ENCODE measurements at regions not wholly inside any gene's neighbourhood (a gene's known extent, or its start where the extent isn't known, plus 50 kb on each side); places are given as distances from the start of the nearest gene placed in this dataset.

DNA sequence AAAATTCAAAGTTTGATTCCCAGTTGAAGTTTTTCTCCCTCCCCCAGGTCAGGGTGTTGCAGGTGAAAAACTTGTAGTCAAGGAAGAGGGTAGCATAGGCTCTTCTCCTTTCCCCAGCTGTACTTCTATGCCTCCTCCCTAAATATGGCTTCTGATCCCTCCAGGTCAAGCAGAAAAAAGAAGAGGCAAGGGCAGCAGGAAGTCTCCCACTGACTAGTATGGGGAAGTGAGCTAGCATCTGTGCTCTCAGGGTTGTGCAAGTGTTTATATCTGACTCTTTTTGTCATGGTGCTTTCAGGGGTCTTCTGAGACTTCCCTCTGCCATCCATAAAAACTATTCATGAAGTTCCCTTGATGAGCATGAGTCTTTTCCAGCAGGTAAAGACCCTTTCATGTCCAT, 76.0 kb downstream of the ATPSCKMT start:
- no peak for DNase-seq (ENCODE audit: low read depth, low spot score)

DNA sequence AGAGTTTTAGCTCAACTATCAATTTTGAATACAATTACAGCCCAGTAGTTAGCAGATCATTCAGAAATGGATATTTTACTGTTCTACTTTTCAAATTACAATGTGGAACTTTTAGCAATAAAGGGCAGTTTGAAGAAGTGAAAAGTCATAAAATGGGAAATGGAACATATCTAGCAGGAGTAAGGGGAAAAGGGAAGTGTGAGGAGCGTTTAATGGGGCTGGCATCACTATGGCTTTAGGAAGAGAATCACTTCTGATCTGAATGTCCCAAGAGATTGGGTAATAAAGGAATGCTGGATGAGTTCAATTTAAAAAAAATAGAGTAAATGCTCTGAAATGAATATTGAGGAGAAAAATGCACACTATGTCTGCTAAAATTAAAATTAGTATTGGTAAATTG, 77.4 kb downstream of the ATPSCKMT start:
- DNase-seq (ENCODE audit: low read depth, low spot score) = no peak

DNA sequence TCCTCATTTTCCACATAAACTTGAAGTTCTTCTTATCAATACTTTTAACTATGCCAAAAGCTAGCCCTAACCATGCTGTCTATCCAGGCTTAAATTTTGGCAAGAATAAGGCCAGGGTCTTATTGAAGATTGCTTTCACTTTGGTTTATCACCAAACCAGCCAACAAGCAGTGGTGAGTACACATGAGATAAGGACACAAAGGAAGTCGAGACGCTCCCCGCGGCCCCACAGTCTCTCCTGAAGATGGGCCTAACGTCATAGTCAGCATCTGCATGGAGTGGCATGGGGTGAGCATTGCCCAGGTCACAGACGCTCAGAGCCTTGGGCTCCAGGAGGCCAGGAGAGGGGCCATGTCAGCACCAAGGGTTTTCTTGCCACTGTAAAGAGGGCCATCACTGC, 80.3 kb downstream of the ATPSCKMT start:
- no peak for DNase-seq (ENCODE audit: low read depth, low spot score)

DNA sequence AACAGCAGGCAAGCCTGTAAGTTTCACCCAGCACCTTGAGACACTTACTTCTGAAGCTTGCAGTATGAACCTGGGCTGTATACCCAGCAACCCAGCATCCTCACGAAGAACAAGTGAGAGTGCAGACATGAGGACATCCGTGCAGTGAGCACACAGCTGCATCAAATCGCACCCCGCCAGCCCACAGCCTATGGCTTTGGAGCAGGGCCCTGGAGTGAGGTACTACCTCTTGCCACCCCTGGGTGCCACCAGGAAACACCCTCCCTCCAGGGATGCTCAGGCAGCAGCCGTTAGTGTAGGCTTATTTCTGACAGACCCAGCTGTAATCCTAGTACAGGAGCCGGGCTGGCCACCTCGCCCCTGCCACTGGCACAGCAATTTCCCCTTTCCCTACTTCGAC, 81.4 kb downstream of the ATPSCKMT start:
- no peak for DNase-seq (ENCODE audit: low read depth, low spot score)

DNA sequence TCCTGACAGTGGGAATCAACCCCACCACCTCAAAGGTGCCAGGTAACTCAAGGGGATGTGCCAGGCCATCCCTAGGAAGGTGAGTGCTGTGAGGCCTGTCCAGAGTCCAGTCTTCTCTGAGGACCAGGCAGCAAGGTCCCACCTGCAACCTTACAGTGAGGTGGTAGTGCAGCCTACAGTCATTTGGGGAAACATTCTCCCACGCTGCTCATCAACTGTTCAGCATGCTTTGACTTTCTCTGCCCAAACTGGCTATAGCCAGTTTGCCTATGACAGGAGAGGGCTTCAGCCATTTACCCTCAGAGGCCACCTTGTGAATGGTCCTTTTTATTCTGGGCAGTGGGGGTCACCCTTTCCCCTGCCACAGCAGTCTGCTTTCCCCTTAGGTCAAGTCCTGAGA, 81.9 kb downstream of the ATPSCKMT start:
- DNase-seq (ENCODE audit: low read depth, low spot score) = no peak

DNA sequence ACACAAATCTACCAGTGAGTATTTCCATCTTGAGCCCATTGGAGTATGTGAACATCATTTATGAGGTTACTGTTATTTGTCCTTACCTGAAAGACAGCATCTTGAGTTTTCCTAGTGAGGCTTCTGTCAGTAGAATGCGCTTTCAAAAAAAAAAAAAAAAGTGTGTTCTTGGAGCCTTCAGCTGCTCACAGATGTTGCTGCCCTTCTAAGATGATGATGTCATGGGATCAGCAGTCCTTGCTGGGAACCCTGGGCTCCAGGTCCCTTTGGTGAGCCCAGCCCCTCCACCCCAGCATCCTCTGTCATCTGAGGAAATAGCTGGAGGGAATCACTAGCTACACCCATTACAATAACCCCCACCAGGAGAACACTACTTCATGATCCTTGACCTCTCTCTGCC, 83.3 kb downstream of the ATPSCKMT start:
- DNase-seq (ENCODE audit: low read depth, low spot score) = no peak

DNA sequence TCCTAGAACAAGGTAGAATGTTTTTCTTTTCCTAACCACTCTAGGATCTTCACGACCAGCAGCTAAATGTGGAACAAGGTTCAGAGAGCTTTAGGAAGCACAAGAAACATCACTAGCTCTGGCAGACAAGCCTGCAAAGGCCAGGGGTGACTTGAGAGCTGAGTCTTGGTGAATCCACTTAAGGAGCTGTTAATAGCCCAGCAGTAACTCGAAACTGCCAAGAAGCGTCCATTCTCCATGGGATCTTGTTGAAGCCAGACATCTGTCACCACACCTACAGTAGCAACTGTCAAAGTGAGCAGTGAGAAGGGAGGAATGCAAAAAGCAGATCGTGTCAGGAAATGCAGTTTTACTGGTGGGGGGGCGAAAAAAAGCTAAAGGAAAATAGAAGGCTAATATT, 87.2 kb downstream of the ATPSCKMT start:
- DNase-seq (ENCODE audit: low read depth, low spot score) = peak; percentile 31

DNA sequence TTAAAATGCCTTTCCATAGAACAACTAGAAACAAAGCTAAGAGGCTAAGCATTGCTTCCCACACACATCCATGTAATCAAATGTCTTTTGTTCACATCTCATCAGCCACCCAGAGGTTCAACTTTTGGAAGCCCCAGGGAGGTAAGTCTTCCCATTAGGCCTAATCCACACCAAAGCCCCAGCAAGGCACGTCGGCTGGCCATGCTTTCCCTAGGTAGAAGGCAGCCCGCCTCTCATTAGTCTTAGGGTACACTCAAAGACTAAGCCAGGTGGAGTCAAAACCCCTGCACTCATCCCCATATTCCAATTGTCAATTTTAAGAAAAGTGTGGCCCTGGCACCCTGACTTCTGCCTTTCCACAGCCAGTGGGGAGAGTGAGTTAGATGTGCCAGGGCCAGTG, 87.9 kb downstream of the ATPSCKMT start:
- DNase-seq (ENCODE audit: low read depth, low spot score) = peak; percentile 18

DNA sequence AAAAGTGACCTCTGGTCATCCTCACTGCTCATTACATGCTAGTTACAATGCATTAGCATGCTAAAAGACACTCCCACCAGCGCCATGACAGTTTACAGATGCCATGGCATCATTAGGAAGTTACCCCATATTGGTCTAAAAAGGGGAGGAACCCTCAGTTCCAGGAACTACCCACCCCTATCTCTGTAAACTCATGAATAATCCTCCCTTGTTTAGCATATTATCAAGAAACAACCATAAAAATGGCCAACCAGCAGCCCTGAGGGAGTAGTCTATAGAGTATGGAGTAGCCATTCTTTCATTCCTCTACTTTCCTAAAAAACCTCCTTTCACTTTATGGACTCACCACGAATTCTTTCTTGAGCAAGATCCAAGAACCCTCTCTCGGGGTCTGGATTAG, 89.4 kb downstream of the ATPSCKMT start:
- no peak for DNase-seq (ENCODE audit: low read depth, low spot score)

DNA sequence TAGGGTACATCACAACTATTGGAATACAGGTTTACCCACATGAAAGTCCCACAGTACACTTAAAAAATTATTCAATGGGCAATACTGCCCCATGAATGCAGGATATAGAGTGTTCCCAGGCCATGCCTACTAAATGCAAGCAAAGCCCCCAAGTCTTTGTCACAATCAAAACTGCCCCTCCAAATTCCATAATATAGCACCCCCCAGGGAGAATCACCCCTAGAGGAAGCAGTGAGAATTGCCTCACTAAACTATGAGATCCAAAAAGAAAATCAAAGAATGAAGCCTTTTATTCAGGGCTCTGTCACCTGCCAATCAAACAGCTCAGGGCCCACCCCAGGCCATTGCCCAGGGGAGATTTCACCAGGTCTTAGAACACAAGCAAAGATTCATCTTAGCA, 90.8 kb downstream of the ATPSCKMT start:
- DNase-seq (ENCODE audit: low read depth, low spot score) = no peak

DNA sequence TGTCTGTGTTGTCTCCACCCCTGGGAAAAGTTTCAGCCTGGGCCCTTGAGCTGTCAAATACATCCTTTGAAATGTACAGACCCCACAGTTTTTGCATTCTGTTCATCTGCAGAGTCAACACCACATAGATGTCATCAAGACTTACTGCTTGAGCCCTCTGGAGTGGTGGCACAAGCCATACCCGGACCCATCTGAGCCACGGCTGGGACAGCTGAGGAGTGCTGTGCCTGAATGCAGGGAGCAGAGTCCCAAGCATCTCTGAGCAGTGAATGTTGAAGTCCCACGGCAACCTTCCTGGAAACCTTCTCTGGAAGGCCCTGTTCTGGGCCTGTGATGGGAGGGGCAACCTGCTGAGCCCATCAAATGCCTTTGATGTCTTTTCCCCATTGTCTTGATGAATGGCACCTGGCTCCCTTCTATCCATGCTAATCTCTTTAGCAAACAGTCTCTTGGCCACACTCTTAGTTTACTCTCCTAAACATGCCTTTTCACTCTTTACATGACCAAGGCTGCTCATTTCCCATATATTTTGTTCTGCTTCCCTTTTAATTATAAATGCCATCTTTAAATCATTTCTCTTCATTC, 92.5 kb downstream of the ATPSCKMT start:
- DNase-seq (ENCODE audit: low read depth, low spot score) = peak; percentile 54

DNA sequence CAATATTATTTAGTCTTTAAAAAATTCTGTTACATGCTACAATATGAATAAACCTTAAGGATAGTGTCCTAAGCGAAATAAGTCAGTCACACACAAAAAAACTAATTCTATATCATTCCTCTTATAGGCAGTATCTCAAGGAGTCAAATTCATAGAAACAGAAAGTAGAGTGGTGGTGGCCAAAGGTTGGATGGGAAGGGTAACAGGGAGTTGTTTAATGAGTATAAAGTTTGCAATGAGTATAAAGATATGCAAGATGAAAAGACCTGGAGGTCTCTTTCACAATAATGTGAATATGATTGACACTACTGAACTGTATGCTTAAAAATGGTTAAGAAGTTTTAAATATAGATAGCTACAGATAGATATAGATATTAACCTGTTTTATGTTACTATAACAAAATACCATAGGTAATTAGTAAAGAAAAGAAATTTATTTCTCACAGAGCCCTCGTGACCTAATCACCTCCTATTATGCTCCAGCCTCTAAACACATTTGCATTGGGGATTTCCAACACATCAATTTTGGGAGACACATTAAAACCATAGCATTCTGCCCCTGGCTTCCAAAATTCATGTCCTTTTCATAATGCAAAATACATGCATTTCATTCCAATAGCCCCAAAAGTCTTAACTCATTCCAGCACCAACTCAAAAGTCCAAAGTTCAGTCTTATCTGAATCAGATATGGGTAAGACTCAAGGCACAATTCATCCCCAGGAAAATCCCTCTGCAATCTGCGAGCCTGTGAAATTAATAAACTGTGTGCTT, 93.6 kb downstream of the ATPSCKMT start:
- DNase-seq (ENCODE audit: low read depth, low spot score) = no peak

DNA sequence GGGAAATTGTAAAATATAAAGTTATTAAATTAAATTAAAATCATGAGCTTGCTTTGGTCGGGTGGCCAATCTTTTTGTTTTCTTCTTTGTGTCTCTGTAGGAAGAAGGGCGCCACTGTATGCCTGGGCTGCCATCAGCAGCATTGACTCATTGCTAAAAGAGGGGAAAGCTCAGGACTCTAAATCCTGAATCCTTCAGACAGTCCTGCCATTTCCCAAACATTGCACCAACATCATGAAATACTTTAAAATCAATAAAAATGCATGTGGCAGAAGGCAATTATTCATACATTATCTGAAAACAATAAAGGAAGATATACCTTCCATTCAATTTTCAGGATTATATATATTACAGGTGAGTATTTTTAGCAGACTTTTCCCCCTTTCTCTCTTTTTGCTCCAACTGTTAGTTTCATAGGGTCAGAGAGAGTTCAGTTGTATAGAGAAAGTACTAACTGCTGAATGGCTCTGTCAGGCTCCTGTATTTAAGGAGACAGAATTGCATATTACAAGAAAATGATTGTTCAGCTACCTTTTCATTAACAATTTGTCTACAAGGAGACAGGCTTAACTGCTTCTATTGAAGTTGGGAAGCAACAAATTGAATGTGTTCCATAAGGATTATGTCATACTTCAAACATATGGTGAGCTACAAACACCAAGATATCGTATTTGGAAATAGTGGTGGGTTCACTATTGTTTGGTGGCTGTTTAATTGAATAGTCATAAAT, 95.7 kb downstream of the ATPSCKMT start:
- no peak for DNase-seq (ENCODE audit: low read depth, low spot score)

DNA sequence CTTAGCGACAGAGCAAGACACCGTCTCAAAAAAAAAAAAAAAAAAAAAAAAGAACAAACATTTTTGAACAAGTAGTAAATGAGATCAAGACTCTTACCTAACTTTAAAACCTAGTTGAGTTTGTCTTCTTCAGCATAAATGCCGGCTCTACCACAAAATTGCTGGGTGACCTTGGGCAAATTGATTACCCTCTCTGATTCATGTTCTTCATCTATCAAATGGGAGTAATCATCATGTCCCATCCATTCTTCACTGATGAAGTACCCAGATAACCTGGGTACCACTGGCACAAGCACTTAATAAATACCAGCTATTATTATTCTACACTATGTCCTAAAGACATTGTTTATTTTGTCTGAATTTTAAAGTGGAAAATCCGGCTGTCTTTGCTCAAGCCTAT, 96.3 kb downstream of the ATPSCKMT start:
- no peak for DNase-seq (ENCODE audit: low read depth, low spot score)

DNA sequence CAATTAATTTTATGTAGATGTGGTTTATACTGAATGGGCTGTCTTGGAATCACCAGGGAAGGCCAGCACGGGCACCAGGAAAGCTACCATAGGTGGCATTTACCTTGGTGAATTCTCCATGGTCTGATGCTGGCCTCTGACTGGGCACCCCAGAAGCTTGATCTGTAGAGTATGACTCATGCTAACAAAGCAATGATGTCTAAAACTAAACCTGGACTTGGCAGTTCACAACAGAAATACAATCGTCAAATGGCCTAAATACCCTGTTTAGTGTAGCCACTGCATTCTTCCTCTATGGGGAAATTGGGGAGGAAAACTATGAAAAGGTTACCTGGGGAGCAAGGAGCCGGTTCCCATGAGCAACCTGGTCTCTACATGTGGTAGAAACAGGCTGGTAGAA, 98.0 kb downstream of the ATPSCKMT start:
- DNase-seq (ENCODE audit: low read depth, low spot score) = no peak

DNA sequence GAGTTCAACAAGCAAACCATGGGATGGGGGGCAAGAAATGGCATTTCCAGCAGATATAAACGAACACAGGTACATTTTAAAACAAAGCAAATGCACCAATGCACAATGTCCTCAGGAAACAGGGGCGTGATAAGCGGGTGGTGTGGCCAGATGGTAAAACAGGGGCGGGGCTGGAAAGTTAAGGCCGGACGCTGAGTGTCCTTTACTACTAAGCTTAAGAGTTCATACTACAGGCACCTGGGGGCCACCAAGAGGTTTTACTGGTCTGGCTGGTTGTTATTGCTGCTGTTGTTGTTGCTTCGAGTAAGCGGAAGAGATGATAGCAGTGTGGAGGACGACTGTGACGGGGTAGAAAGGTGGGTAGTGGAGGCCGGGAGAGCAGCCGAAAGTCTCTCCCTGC, 99.8 kb downstream of the ATPSCKMT start:
- peak; percentile 65 for DNase-seq (ENCODE audit: low read depth, low spot score)

DNA sequence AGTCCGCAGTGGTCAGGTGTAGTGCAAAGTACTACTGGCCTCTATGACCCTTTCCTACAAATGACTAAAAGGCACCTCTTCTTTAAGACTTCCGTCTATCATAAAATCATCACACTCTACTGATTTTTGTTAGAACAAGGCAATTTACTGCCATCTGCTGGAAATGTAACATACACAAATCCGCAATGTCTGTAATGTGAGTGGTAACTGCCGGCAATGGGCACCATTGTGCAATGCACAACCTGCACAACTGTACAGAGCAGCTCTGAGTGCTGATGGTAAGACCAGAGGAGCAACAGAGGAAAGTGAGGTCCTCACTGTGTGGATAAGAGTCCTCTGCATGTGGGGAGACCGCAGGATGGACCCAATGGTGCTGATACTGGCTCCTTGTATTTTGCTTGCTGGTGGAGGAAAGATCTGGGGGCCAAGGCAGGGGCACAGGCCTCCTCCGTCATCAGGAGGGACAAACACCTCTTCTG, 103.7 kb downstream of the ATPSCKMT start:
- no peak for DNase-seq (ENCODE audit: low read depth, low spot score)

DNA sequence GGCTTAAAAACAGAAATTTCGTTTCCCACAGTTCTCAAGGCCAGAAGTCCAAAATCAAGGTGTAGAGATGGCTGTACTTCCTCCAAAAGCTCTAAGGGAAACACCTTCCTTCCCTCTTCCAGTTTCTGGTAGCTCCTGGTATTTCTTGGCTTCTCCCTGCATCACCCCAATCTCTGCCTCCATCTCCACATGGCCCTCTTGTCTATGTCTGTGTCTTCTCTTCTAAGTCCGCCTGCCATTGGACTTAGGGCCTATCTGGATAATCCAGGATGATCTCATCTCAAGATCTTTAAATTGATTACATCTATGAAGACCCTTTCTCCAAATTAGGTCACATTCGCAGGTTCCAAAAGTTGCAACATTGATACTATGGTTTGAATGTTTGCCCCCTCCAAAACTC, 105.6 kb downstream of the ATPSCKMT start:
- no peak for DNase-seq (ENCODE audit: low read depth, low spot score)

DNA sequence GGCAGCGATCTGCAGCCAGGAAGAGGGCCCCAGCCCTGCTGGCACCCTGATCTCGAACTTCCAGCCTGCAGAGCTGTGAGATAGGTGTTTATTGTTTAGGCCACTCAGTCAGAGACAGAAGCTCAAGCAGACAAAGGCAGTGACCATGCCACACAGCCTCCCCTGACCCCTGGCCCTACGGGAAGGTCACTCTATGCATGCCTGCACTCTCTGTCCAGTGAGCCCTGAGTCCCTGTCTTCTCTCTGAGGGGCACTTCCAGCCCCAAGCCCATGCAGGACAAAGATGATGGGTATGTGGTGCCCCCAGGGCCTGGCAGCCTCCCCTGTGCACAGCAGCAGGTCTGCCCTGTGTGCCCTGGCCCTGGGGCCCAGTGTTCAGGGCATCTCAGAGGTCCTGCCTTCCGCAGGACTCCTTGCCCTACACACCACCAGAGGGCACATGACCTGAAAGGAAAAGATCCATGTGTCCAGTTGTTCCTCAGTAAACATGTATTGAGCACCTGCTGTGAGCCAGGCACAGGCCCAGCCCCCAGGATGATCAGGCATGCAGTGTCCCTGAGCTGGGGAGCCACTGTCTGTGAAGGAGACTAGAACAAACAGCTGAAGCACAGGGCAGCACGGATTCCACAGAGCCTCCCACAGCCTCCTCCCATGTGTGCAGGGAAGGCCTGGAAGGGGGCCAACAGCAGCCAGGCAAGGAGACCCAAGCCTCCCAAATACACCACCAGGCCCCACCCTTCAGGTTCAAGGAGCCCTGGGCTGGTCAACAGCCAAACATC, 109.3 kb downstream of the ATPSCKMT start:
- peak; percentile 52 for DNase-seq (ENCODE audit: low read depth, low spot score)

DNA sequence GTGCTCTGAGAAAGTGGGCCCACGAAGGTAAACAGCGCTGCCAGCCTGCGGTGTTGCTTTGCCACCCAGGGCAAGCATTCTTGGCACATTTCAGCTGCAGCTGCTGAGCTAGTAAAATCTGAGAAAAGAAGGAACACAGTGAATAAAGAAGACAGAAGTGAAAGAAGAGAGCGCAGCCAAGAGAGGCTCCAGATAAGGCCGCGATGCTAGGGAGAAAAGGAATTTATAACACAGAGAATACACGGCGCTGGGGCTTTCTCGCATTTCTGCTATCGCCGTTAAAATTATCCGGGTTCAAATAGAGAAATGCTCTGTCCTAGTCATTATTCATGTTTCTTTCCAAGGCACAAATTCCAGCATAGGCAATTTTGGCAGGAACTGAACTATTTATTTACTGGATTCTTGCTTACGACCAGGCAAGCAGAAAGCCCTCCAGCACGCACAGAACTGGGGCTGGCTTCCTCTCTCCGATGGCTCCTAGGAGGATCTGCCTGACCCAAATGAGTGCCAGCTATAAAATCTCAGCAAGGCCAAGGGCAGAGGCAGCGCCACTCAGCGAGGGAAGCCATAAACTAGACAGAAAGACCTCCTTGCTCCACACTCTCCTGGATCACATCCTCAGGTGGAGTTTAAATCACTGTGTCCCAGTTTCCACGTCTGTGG, 111.2 kb downstream of the ATPSCKMT start:
- DNase-seq (ENCODE audit: low read depth, low spot score) = no peak

DNA sequence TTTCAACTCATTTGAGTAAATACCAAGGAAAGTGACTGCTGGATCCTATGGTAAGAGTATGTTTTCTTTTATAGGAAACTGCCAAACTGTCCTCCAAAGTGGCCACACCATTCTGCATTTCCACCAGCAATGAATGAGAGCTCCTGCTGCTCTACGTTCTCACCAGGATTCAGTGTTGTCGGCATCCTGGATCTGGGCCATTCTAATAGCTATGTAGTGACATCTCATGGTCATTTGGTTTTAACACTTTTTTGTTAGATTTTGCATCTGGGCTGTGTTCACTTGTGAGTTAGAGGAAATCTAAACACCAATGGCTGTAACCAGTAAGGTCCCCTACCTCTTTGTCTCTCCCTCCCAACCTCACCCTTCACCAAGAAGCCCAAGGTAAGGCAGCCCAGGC, 115.9 kb downstream of the ATPSCKMT start:
- no peak for DNase-seq (ENCODE audit: low read depth, low spot score)

DNA sequence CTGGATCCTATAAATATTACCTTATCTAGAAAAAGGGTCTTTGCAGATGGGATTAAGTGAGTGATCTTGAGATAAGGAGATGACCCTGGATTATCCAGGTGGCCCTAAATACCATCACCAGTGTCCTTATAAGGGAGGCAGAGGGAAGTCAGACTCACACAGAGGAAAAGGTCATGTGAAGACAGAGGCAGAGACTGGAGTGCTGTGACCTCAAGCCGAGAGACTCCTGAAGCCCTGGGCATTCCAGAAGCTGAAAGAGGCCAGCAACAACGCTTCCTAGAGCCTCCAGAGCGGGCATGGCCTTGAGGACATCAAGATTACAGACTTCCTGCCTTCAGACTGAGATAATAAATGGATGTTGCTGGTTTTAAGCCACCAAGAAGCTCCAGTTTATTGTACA, 118.8 kb downstream of the ATPSCKMT start:
- DNase-seq (ENCODE audit: low read depth, low spot score) = peak; percentile 46
